CD1c-positive myeloid dendritic cell (primary cell): ENCODE measurements at regions not wholly inside any gene's neighbourhood (a gene's known extent, or its start where the extent isn't known, plus 50 kb on each side); places are given as distances from the start of the nearest gene placed in this dataset.
"Not testable (repeated sequence)": the region's sequence is repeated elsewhere in the genome, so short reads cannot be mapped to it uniquely, and the experiment has no call there.

Experiments used
- DNase-seq: peaks from one replicate; pipeline ENCODE4 v3.0.0-alpha.2; 2016; ENCODE audit errors: extremely low spot score

DNA sequence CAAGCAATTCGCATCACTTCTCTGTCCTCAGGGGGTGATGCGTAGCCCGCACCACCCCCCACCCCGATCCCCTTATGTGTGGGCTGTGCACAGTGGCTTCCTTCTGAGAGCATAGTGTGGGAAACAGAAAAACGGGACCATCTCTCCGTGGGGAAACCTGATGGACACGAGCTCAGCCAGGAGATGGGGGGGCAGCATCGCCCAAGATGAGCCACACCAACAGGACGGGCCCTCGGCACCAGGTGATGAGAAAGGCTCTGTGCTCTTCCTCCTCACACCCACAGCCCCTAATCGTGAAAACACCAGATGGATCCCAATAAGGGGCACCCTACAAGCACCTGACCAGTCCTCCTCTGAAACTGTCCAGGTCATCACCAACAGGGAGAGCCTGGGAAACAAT is 153.6 kb downstream of the SHANK2 start:
- DNase-seq: no peak

DNA sequence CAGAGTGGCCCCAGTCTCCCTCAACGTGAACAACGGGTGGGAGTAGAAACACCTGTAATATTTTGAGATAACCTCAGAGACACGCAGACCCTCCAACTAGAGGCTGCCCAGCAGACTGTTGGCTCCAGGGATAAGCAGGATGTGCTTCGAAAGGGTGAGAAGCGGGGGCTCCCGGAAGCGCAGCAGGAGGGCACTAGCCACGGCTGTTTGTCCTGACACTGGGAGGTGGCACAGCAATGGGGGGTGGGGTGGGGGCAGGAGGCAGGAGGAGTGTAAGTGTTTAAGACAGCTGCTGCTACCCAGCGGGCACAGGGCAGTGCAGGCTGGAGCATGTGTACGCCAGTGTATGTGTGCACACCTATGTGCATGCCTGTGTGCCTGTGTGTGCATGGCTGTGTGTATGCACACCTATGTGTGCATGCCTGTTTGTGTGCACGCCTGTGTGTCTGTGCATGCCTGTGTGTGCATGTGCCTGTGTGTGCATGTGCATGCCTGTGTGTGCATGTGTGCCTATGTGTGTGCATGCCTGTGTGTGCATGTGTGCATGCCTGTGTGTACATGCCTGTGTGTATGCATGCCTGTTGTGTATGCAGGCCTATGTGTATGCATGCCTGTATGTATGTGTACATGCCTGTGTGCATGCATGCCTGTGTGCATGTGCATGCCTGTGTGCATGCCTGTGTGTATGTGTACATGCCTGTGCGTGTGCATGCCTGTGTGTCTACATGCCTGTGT is 154.7 kb downstream of the SHANK2 start:
- DNase-seq: no peak

DNA sequence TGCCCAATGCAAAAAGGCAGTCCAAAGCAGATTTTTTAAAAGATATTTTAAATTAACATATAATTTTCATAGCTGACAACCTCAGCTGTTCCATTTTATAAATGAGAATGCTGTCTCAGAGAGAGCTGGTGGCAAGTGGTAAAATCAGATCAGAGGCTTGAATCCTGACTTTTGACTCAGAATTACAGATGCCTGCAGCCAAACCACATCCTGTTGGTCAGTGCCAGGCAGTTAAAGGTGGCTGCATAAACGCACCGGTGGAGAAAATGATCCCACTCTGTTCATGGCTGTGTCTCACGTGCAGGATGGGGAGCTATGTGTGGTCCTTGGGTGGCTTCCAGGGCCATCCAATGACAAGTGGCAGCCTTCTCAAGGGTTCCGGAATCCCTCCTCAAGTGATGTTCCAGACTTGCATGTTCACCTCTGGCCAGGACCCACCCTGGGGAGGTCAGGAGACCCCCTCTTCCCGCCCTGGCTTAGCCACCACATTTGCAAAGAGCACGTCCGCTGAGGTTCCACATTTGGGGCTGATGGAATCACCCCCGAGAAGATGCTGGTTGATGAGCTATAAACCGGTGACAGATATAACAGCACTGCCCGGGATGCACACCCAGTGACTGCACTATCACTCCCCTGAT is 155.5 kb downstream of the SHANK2 start:
- no peak for DNase-seq

GRCh38 chr11:71095294-71095850 is 157.0 kb downstream of the SHANK2 start:
- DNase-seq: no peak

DNA sequence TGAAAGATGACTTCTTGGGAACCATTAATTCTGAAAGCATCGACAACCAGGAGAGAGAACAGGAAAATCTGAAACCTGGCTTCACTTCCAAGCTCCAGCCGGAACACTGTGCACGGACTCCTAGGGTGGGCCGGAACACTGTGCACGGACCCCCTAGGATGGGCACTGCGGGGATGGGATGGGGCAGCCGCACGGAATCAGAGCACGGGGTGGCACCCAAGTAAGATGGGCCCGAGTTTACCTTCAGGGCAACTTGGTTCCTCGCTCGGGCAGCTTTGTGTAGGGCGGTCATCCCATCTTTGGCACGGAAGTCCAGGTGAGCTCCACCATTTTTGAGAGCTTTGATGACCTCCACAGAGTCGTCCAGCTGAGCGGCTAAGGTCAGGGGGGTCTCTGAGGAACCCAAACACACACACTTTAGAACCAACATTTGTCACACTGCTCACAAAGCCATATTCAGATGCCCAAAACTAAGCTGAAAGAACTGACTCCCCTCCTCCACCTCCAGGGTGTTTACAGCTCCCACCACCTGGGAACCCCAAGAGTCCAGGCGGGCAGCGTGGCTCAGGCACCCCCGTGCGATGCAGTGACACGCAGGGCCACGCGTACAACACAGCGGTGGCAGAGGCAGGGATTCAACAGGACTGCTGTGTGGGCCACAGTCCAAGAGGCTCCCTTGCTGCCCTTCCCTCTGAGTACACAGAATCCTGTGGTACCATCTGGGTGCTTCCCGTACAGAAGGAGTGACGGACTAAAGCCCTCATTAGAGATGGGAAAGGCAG is 157.9 kb downstream of the SHANK2 start:
- DNase-seq: no peak

- DNase-seq: no peak
Observed at GRCh38 chr11:71093783-71094182, 158.6 kb downstream of the SHANK2 start.

GRCh38 chr11:71091506-71092265 is 160.7 kb downstream of the SHANK2 start:
- no peak for DNase-seq

GRCh38 chr11:71089571-71089970 is 162.8 kb downstream of the SHANK2 start:
- no peak for DNase-seq

DNA sequence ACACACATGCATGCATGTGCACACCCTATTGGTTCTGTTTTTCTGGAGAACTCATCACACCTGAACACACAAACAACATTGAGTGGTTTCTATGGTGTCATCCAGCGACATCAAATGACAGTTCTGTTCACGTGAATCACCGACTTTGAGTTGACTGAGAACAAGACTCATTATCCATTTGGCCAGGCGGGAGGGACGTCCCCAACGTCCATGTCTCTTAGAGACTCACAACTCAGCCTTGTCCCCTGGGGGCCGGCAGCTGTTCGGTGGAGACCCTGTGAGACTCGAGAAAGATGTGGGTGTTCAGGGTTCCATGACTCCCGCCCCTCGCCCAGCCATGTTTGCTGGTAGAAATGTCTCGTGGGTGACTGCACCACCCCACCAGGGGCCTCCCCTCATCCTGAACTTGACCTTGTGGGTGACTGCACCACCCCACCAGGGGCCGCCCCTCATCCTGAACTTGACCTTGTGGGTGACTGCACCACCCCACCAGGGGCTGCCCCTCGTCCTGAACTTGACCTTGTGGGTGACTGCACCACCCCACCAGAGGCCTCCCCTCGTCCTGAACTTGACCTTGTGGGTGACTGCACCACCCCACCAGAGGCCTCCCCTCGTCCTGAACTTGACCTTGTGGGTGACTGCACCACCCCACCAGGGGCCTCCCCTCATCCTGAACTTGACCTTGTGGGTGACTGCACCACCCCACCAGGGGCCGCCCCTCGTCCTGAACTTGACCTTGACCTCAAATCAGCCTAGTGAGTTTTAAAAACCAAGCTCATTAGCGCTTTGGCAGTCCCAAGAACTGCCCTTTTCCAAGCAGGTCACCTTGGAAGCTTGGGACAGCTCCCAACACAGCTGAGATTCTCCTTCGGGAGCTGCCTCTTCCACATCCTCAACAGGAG is 163.8 kb downstream of the SHANK2 start:
- not testable (repeated sequence) for DNase-seq

DNA sequence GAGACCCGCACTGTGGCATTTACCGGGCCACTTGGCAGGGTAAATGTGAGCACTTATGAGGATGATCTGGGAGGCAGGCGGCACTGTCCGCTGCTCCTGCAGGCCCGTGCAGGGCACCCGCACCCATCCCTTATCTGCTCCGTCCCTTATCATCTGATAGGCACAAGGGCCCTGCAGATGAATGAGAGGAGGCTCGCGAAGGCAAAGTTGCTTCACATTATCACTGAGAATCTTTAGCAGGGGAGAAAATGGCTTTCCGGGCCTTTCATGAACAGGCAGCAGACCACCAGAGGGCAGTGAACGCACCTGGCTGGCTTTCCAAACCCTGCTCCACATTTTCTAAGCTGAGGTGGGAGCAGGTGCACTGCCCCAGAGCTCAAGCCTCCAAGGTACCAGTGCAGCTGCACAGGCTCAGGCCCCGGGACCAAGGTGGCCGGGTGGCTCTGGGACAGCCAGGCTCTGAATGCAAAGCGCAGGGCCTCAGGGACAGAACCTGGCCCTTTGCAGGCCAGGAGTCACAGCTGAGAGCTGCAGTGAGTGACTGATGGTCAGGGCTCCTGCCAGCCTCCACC is 165.6 kb downstream of the SHANK2 start:
- no peak for DNase-seq

DNA sequence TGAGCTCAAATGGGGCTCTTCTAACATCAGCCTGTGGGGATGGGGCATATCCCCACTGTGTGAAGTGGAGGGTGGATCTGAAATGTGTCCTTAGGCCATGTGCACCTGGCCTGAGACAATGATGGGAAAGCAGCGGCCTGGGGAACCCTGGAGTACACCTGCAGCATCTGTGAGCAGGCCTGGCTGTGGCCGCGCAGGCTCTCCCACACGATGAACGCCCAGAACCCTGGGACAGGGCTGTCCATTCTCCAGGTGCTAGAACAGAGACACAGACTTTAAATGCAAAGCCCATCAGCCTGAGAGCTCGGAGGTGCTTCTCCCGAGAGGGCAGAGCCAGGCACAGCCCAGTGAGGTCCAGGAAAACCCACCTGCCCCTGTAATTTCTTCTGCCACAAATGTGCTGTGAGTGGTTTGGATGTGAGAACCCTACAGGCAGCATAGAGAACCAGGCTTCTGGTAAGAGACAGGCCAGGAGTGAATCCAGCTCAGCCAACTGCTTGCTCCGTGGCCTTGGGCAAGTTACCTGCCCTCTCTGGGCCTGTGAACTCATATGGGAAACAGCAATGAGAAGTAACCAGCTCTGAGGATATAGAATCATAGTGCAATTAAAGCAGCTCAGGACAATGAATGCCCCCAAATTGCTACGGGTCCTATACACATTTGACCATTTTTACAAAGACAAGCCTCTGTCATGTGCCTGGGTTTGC is 167.9 kb downstream of the SHANK2 start:
- DNase-seq: no peak

DNA sequence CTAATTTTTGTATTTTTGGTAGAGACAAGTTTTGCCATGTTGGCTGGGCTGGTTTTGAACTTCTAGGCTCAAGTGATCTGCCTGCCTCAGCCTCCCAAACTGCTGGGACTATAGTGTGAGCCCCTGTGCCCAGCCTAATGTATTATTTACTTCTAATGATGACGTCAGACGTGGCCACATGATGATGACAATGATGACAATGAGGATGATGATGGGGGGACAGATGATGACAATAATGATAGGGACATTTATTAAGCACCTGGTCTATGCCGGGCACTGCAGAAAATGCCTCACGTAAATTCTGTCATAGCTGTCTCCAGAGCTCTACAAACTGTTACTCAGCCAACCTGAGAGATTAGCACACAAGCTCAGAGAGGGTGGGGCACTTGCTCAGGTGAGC is 169.3 kb downstream of the SHANK2 start:
- DNase-seq: no peak

- DNase-seq: no peak
Observed at GRCh38 chr11:71082454-71082853, 169.9 kb downstream of the SHANK2 start.

GRCh38 chr11:71081704-71082230 is 170.6 kb downstream of the SHANK2 start:
- no peak for DNase-seq

- peak; percentile 51 for DNase-seq
Observed at GRCh38 chr11:71080239-71081097, 171.9 kb downstream of the SHANK2 start.

DNA sequence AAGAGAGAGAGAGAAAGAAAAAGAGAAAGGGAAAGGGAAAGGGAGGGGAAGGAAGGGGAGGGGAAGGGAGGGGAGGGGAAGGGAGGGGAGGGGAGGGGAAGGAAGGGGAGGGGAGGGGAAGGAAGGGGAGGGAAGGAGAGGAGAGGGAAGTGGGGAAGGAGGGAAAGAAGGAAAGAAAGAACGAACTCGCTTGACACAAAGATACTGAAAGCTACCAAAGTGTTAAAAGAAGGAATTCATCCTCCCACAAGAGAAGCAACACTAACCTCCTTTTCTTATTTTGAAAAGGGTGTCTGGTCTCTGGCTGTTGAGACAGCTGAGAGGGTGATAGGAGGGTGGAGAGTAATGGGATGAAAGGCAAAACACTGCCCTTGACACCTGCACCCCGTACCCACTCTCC is 172.6 kb downstream of the SHANK2 start:
- DNase-seq: no peak

DNA sequence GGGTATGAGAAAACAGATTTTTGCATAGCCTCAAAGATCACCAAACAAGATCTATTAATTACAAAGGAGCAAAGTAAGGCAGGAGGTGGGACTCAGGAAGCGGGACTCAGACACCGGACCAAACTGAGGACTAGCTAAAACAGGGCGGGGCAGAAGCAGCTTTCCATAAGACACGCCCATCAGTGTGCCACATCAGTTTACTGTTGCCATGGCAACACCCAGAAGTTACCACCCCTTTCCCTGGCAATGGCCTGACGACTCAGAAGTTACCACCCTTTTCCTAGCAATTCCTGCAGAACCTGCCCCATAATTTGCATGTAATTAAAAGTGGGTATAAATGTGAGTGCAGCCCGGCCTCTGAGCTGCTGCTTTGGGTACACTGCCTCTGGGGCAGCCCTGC is 173.9 kb downstream of the SHANK2 start:
- DNase-seq: no peak

GRCh38 chr11:71076525-71077304 is 175.7 kb downstream of the SHANK2 start:
- DNase-seq: no peak
